ENCODE measurements at regions not wholly inside any gene's neighbourhood (a gene's known extent, or its start where the extent isn't known, plus 50 kb on each side); places are given as distances from the start of the nearest gene placed in this dataset.

GRCh38 chr12:24121911-24122310, 172.4 kb upstream of the SOX5 start:
- no peak for DNase-seq

GRCh38 chr12:24118668-24119067, 169.2 kb upstream of the SOX5 start:
- DNase-seq: no peak

GRCh38 chr12:24116548-24116947, 167.1 kb upstream of the SOX5 start:
- no peak for DNase-seq

GRCh38 chr12:24113701-24114100, 164.2 kb upstream of the SOX5 start:
- DNase-seq: no peak

- no peak for DNase-seq
These were observed 162.1 kb upstream of the SOX5 start for GRCh38 chr12:24111616-24112015.

- DNase-seq: no peak
These were observed 161.6 kb upstream of the SOX5 start for GRCh38 chr12:24111086-24111485.

- no peak for DNase-seq
These were observed 160.0 kb upstream of the SOX5 start for GRCh38 chr12:24109381-24110039.

GRCh38 chr12:24102676-24103075, 153.2 kb upstream of the SOX5 start:
- DNase-seq: no peak

GRCh38 chr12:24099576-24099975, 150.1 kb upstream of the SOX5 start:
- DNase-seq: no peak

- no peak for DNase-seq
These were observed 145.8 kb upstream of the SOX5 start for GRCh38 chr12:24095245-24095644.

GRCh38 chr12:24089510-24089890, 140.0 kb upstream of the SOX5 start:
- DNase-seq: no peak

- no peak for DNase-seq
These were observed 139.5 kb upstream of the SOX5 start for GRCh38 chr12:24088751-24089509.

GRCh38 chr12:24087294-24087693, 137.8 kb upstream of the SOX5 start:
- no peak for DNase-seq

GRCh38 chr12:24084800-24085199, 135.3 kb upstream of the SOX5 start:
- no peak for DNase-seq

- DNase-seq: no peak
These were observed 134.4 kb upstream of the SOX5 start for GRCh38 chr12:24083838-24084237.

GRCh38 chr12:24081606-24082005, 132.1 kb upstream of the SOX5 start:
- no peak for DNase-seq

GRCh38 chr12:24081092-24081529, 131.6 kb upstream of the SOX5 start:
- DNase-seq: no peak

- no peak for DNase-seq
These were observed 131.0 kb upstream of the SOX5 start for GRCh38 chr12:24080465-24080864.

- DNase-seq: no peak
These were observed 129.6 kb upstream of the SOX5 start for GRCh38 chr12:24079083-24079482.

GRCh38 chr12:24078318-24078765, 128.9 kb upstream of the SOX5 start:
- DNase-seq: no peak

GRCh38 chr12:24077161-24077560, 127.7 kb upstream of the SOX5 start:
- no peak for DNase-seq

GRCh38 chr12:24075650-24076049, 126.2 kb upstream of the SOX5 start:
- DNase-seq: no peak

GRCh38 chr12:24073170-24073810, 123.8 kb upstream of the SOX5 start:
- DNase-seq: no peak

GRCh38 chr12:24072302-24072701, 122.8 kb upstream of the SOX5 start:
- no peak for DNase-seq
